IMR-90 (cell line): ENCODE measurements at regions not wholly inside any gene's neighbourhood (a gene's known extent, or its start where the extent isn't known, plus 50 kb on each side); places are given as distances from the start of the nearest gene placed in this dataset.

Experiments
- ATAC-seq: fragments of 200-7000 bp; cut with Tn5 transposase; 2 replicates; pipeline ENCODE4 v1.9.1; 2020; ENCODE audit warnings: low read depth, mild to moderate bottlenecking, moderate library complexity
- BruUV-seq: library from RNA; stranded (reverse); fragments of 400-500 nt; replicated peaks from 2 replicates; lab custom pipeline; 2021; lab: Mats Ljungman, UMichigan
- CTCF ChIA-PET: fragments of 300-600 bp; formaldehyde crosslinking; extraction: SDS; loops from one replicate; lab custom pipeline; 2021; ENCODE audit warnings: antibody characterized with exemption; lab: Yijun Ruan, JAX
- POLR2A ChIA-PET: fragments of 300-600 bp; sonication (Branson Sonifier 250); formaldehyde crosslinking; loops from one replicate; lab custom pipeline; 2022; ENCODE audit warnings: antibody characterized with exemption; ENCODE audit not compliant: unreplicated experiment; lab: Charles Lee
- DNase-seq: peaks from one replicate; pipeline ENCODE4 v3.0.0; 2013
- H2AFZ ChIP-seq: replicated peaks from 2 replicates; pipeline ENCODE3; 2013; ENCODE audit warnings: low read length, mild to moderate bottlenecking; ENCODE audit not compliant: poor library complexity
- H2AK5ac ChIP-seq: 2 replicates; pipeline ENCODE4 v1.6.1; 2013; ENCODE audit warnings: low read depth, low read length, inconsistent platforms
- H2AK9ac ChIP-seq: replicated peaks from 2 replicates; pipeline ENCODE3; 2013; ENCODE audit warnings: mild to moderate bottlenecking, low read depth, low read length, moderate library complexity; ENCODE audit not compliant: poor library complexity
- H2BK120ac ChIP-seq: 2 replicates; pipeline ENCODE4 v1.6.1; 2013; ENCODE audit warnings: low read depth, low read length, inconsistent platforms
- H2BK15ac ChIP-seq: 3 replicates; pipeline ENCODE4 v1.6.1; 2013; ENCODE audit warnings: low read depth, low read length, inconsistent platforms
- H2BK20ac ChIP-seq: 2 replicates; pipeline ENCODE4 v1.6.1; 2013; ENCODE audit warnings: low read depth, mild to moderate bottlenecking, inconsistent platforms, low read length, moderate library complexity
- H2BK5ac ChIP-seq: 2 replicates; pipeline ENCODE4 v1.6.1; 2013; ENCODE audit warnings: mild to moderate bottlenecking, low read depth, low read length, inconsistent platforms; ENCODE audit not compliant: poor library complexity, severe bottlenecking
- H3K14ac ChIP-seq: replicated peaks from 2 replicates; pipeline ENCODE4 v1.6.1; 2013; ENCODE audit warnings: low read depth, low read length, inconsistent platforms
- H3K18ac ChIP-seq: 2 replicates; pipeline ENCODE4 v1.6.1; 2013; ENCODE audit warnings: low read depth, low read length, control low read depth
- H3K23ac ChIP-seq: 2 replicates; pipeline ENCODE4 v1.6.1; 2013; ENCODE audit warnings: low read depth, low read length, inconsistent platforms
- H3K27ac ChIP-seq: 2 replicates; pipeline ENCODE4 v1.5.1; 2013; ENCODE audit warnings: mild to moderate bottlenecking, control low read depth, low read length; ENCODE audit not compliant: insufficient read depth
- H3K27me3 ChIP-seq: 2 replicates; pipeline ENCODE4 v1.6.1; 2013; ENCODE audit warnings: low read length; ENCODE audit not compliant: control insufficient read depth, insufficient read depth
- H3K36me3 ChIP-seq: 2 replicates; pipeline ENCODE4 v1.6.1; 2013; ENCODE audit warnings: low read length, mixed read lengths; ENCODE audit not compliant: control insufficient read depth, insufficient read depth
- H3K4ac ChIP-seq: 2 replicates; pipeline ENCODE4 v1.6.1; 2013; ENCODE audit warnings: low read depth, low read length, inconsistent platforms
- H3K4me1 ChIP-seq: 2 replicates; pipeline ENCODE4 v1.6.1; 2013; ENCODE audit warnings: low read length, mixed read lengths; ENCODE audit not compliant: control insufficient read depth, insufficient read depth
- H3K4me2 ChIP-seq: 2 replicates; pipeline ENCODE4 v1.6.1; 2013; ENCODE audit warnings: low read depth, mild to moderate bottlenecking, control low read depth, low read length, moderate library complexity
- H3K4me3 ChIP-seq: 2 replicates; pipeline ENCODE4 v1.5.1; 2013; ENCODE audit warnings: low read depth, mild to moderate bottlenecking, control low read depth, low read length, moderate library complexity; ENCODE audit not compliant: insufficient read depth
- H3K56ac ChIP-seq: 2 replicates; pipeline ENCODE4 v1.6.1; 2013; ENCODE audit warnings: low read length, inconsistent platforms; ENCODE audit not compliant: insufficient read depth; ENCODE audit errors: extremely low read depth
- H3K79me1 ChIP-seq, 2 experiments: 2 replicates each; pipeline ENCODE4 v1.6.1; 2013; ENCODE audit warnings: low read length in 2 of 2, inconsistent platforms in 1 of 2, low read depth in 1 of 2
- H3K9ac ChIP-seq: 2 replicates; pipeline ENCODE4 v1.6.1; 2013; ENCODE audit warnings: low read depth, low read length, control low read depth
- H3K9me1 ChIP-seq: 2 replicates; pipeline ENCODE4 v1.6.1; 2013; ENCODE audit warnings: low read length, inconsistent platforms; ENCODE audit not compliant: insufficient read depth
- H3K9me3 ChIP-seq: 2 replicates; pipeline ENCODE4 v1.6.1; 2013; ENCODE audit warnings: low read length; ENCODE audit not compliant: control insufficient read depth, insufficient read depth
- H4K20me1 ChIP-seq: 2 replicates; pipeline ENCODE4 v1.6.1; 2013; ENCODE audit warnings: low read length, inconsistent platforms; ENCODE audit not compliant: insufficient read depth
- H4K5ac ChIP-seq: 2 replicates; pipeline ENCODE4 v1.6.1; 2013; ENCODE audit warnings: mild to moderate bottlenecking, low read depth, low read length, control low read depth
- H4K8ac ChIP-seq, 2 experiments: 2 replicates each; pipeline ENCODE4 v1.6.1; 2013; ENCODE audit warnings: low read depth in 2 of 2, low read length in 2 of 2, control low read depth in 1 of 2, inconsistent platforms in 1 of 2
- H4K91ac ChIP-seq: 2 replicates; pipeline ENCODE4 v1.6.1; 2013; ENCODE audit warnings: low read depth, low read length, inconsistent platforms; ENCODE audit not compliant: insufficient read depth
- BHLHE40 ChIP-seq: fragments of 150-350 bp; IDR thresholded peaks from 2 replicates; pipeline ENCODE4 v1.6.1; 2016; ENCODE audit warnings: mild to moderate bottlenecking, low read depth, low read length
- CEBPB ChIP-seq: IDR thresholded peaks from 2 replicates; pipeline ENCODE4 v1.6.1; 2012; ENCODE audit warnings: low read depth, low read length, improper control_type of control experiment
- CHD1 ChIP-seq: IDR thresholded peaks from 2 replicates; pipeline ENCODE4 v1.6.1; 2012; ENCODE audit warnings: low read depth, low read length, improper control_type of control experiment
- CTCF ChIP-seq: conservative IDR thresholded peaks from 2 replicates; pipeline ENCODE4 v1.5.1; 2012; ENCODE audit warnings: mild to moderate bottlenecking, low read depth, low read length, improper control_type of control experiment
- ELK1 ChIP-seq: fragments of 150-350 bp; IDR thresholded peaks from 2 replicates; pipeline ENCODE4 v1.6.1; 2016; ENCODE audit warnings: low read depth, mild to moderate bottlenecking, low read length, moderate library complexity, borderline replicate concordance
- MAFK ChIP-seq: IDR thresholded peaks from 2 replicates; pipeline ENCODE4 v1.6.1; 2012; ENCODE audit warnings: low read depth, low read length, improper control_type of control experiment
- MAZ ChIP-seq: IDR thresholded peaks from 2 replicates; pipeline ENCODE4 v1.6.1; 2012; ENCODE audit warnings: low read depth, mild to moderate bottlenecking, low read length, improper control_type of control experiment, moderate library complexity, borderline replicate concordance
- MXI1 ChIP-seq: IDR thresholded peaks from 2 replicates; pipeline ENCODE4 v1.6.1; 2012; ENCODE audit warnings: low read depth, mild to moderate bottlenecking, low read length, moderate library complexity, borderline replicate concordance
- NFE2L2 ChIP-seq: fragments of 150-350 bp; IDR thresholded peaks from 2 replicates; pipeline ENCODE4 v1.6.1; 2016; ENCODE audit warnings: low read depth, mild to moderate bottlenecking, low read length
- RCOR1 ChIP-seq: IDR thresholded peaks from 2 replicates; pipeline ENCODE4 v1.6.1; 2012; ENCODE audit warnings: mild to moderate bottlenecking, low read length, improper control_type of control experiment; ENCODE audit not compliant: insufficient replicate concordance
- RFX5 ChIP-seq: IDR thresholded peaks from 2 replicates; pipeline ENCODE4 v1.8.0; 2012; ENCODE audit warnings: low read depth, mild to moderate bottlenecking, low read length, moderate library complexity
- SMC3 ChIP-seq: fragments of 150-350 bp; IDR thresholded peaks from 2 replicates; pipeline ENCODE4 v1.6.1; 2016; ENCODE audit warnings: low read depth, mild to moderate bottlenecking, antibody characterized with exemption, low read length, moderate library complexity
- USF2 ChIP-seq: fragments of 150-350 bp; IDR thresholded peaks from 2 replicates; pipeline ENCODE4 v1.6.1; 2017; ENCODE audit warnings: mild to moderate bottlenecking, antibody characterized with exemption, low read length, low read depth
- WGBS, 2 experiments: methylation state at CpG; one replicate each; pipeline versions ENCODE4 v1.1.5 to v1.1.7; 2013; ENCODE audit warnings: missing lambda C conversion rate in 2 of 2; ENCODE audit not compliant: insufficient read length in 1 of 2; ENCODE audit errors: extremely low coverage in 2 of 2; 5-methylcytosine and 5-hydroxymethylcytosine counted together
- dilution Hi-C: fragments of 300-500 bp; cut with HindIII; formaldehyde crosslinking; loops from one replicate; pipeline ENCODE4 v1.14.3; 2018; ENCODE audit warnings: low sequenced_read_pairs; ENCODE audit not compliant: unreplicated experiment
- in situ Hi-C: fragments of 300-500 bp; cut with MboI; formaldehyde crosslinking; loops from 3 replicates; pipeline ENCODE4 v1.14.3; 2019; ENCODE audit warnings: low sequenced_read_pairs, inconsistent platforms, mixed read lengths
- intact Hi-C: fragments of 100-400 bp; cut with micrococcal nuclease; formaldehyde crosslinking; loops from 2 replicates; pipeline ENCODE4 v1.10.0; 2022

GRCh38 chr5:135723491-135723890 lies 111.0 kb upstream of the SLC25A48 start:
- dilution Hi-C loops, result no loop called here
- in situ Hi-C loops, result no loop called here

More at GRCh38 chr5:135723491-135723890, 111.0 kb upstream of the SLC25A48 start:
- no peak overlapping the region for H2BK5ac ChIP-seq
- H3K56ac ChIP-seq, result no peak overlapping the region
- H3K27me3 ChIP-seq, result peaks cover 2% of the 10 kb centered on the region; the same call in 1 of the 2 replicates
- no peak overlapping the region for H2AK5ac ChIP-seq
- no peak overlapping the region for H4K5ac ChIP-seq
- no peak overlapping the region for H3K14ac ChIP-seq
- H2BK120ac ChIP-seq, result no peak overlapping the region
- no peak overlapping the region for H3K18ac ChIP-seq
- H3K4me2 ChIP-seq, result no peak overlapping the region
- H3K4me1 ChIP-seq, result no peaks in the 10 kb centered on the region
- H2BK20ac ChIP-seq, result no peak overlapping the region
- intact Hi-C loops, result no loop called here
- H3K36me3 ChIP-seq, result no peaks in the 10 kb centered on the region
- H3K79me1 ChIP-seq, result no peaks in the 10 kb centered on the region
- no peak overlapping the region for H3K9ac ChIP-seq
- DNase-seq, result no peak
- WGBS, 2 experiments, result 17% methylated on average over 1 of the region's 2 CpGs; no CpG with 5 or more reads in 1 of the 2 experiments
- ChIA-PET POLR2A (no interaction called here), CTCF (no interaction called here)
- no TSS peak for BruUV-seq
- H4K20me1 ChIP-seq, result no peaks in the 10 kb centered on the region
- H3K27ac ChIP-seq, result no peak overlapping the region
- no peak overlapping the region for H3K4me3 ChIP-seq
- no peak overlapping the region for H2AK9ac ChIP-seq
- H4K91ac ChIP-seq, result no peak overlapping the region
- H3K4ac ChIP-seq, result no peak overlapping the region
- H4K8ac ChIP-seq, result no peak overlapping the region
- H2AFZ ChIP-seq, result no peak overlapping the region
- no peak for TF ChIP-seq CTCF
- no peak for TF ChIP-seq SMC3
- no peak for TF ChIP-seq MXI1
- no peak for TF ChIP-seq MAFK
- TF ChIP-seq CHD1, result no peak
- TF ChIP-seq RFX5, result no peak
- no peak for TF ChIP-seq ELK1
- TF ChIP-seq CEBPB, result no peak
- no peak for TF ChIP-seq BHLHE40
- no peak for TF ChIP-seq USF2
- TF ChIP-seq NFE2L2, result no peak
- TF ChIP-seq RCOR1, result no peak
- TF ChIP-seq MAZ, result no peak
- no peaks in the 10 kb centered on the region for H3K9me1 ChIP-seq
- H2BK15ac ChIP-seq, result no peak overlapping the region
- H3K9me3 ChIP-seq, result no peaks in the 10 kb centered on the region
- H3K23ac ChIP-seq, result no peak overlapping the region
- no peak for ATAC-seq
